HCT116 (cell line): ENCODE measurements at regions not wholly inside any gene's neighbourhood (a gene's known extent, or its start where the extent isn't known, plus 50 kb on each side); places are given as distances from the start of the nearest gene placed in this dataset.

Experiments used
- EZH2phosphoT487 ChIP-seq: fragments of 200-600 bp; IDR thresholded peaks from 2 replicates; pipeline ENCODE4 v1.6.1; 2018; ENCODE audit warnings: antibody characterized with exemption, borderline replicate concordance
- JUND ChIP-seq: IDR thresholded peaks from 2 replicates; pipeline ENCODE4 v1.6.1; 2012
- REST ChIP-seq: IDR thresholded peaks from 2 replicates; pipeline ENCODE4 v1.6.1; 2012; ENCODE audit warnings: low read depth
- ZNF274 ChIP-seq: fragments of 200-500 bp; sonication (Bioruptor generic); IDR thresholded peaks from 2 replicates; pipeline ENCODE4 v1.6.1; 2014; ENCODE audit warnings: mild to moderate bottlenecking, low read depth, low read length, inconsistent platforms

DNA sequence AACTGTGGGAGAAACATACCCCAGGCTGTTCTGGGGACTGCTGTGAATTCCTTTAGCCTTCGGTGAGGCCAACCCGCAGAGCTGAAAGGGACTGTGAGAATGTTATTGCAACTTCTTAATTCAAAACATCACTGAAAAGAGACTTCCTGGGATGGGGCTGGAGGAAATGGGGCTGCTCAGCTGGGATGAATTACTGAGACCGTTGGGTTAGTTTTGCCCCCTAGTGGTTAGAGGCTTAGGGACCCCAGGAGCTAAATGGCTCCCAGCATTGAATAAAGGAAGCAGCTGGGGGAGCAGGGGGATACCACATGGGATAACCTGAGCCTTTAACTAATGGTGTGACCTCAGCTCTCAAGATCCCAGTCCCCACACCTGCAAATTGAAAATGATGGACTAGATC, 941.1 kb upstream of the FANCL start:
- no peak for TF ChIP-seq REST
- no peak for TF ChIP-seq ZNF274
- TF ChIP-seq JUND: no peak
- TF ChIP-seq EZH2phosphoT487: no peak
